HEK293 (cell line): ENCODE measurements at regions not wholly inside any gene's neighbourhood (a gene's known extent, or its start where the extent isn't known, plus 50 kb on each side); places are given as distances from the start of the nearest gene placed in this dataset.

Experiments used
- KLF16 ChIP-seq: fragments of 450-650 bp; formaldehyde crosslinking; IDR thresholded peaks from 2 replicates; pipeline ENCODE4 v1.5.1; 2017; ENCODE audit warnings: missing biosample characterization, missing genetic modification characterization
- ZNF654 ChIP-seq: fragments of 450-650 bp; formaldehyde crosslinking; IDR thresholded peaks from 2 replicates; pipeline ENCODE4 v1.5.1; 2016; ENCODE audit warnings: low read depth, missing biosample characterization, missing genetic modification characterization
- TF ChIP-seq, protein P1 (sequence below): fragments of 450-650 bp; formaldehyde crosslinking; IDR thresholded peaks from 2 replicates; pipeline ENCODE4 v1.5.1; 2016; ENCODE audit warnings: missing biosample characterization, missing genetic modification characterization
- TF ChIP-seq, protein P2 (sequence below): fragments of 450-650 bp; formaldehyde crosslinking; IDR thresholded peaks from 2 replicates; pipeline ENCODE4 v1.5.1; 2016; ENCODE audit warnings: missing biosample characterization, missing genetic modification characterization

DNA sequence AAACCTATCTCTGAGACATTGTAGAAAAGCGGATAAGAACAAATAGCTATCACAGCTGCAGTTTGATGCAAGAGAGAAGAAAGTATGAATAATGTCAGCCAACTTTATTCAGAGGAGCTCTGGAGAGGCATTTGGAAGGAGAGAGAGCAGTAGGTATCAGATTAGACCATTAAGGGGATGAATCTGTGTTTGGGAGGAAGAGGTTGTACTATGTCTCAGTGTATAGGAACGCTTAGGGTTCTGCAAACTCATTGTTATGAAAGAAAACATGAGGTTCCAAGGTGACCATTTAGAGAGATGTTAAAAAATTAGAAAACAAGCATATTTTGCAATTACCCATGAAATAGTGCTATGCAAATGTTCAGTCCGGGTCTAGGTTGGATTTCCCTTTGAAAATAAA lies 207.5 kb upstream of the GNAI1 start:
- no peak for TF ChIP-seq KLF16 (tag by site-specific recombination)
- no peak for TF ChIP-seq ZNF654 (tag by site-specific recombination)
- TF ChIP-seq, protein P1, sequence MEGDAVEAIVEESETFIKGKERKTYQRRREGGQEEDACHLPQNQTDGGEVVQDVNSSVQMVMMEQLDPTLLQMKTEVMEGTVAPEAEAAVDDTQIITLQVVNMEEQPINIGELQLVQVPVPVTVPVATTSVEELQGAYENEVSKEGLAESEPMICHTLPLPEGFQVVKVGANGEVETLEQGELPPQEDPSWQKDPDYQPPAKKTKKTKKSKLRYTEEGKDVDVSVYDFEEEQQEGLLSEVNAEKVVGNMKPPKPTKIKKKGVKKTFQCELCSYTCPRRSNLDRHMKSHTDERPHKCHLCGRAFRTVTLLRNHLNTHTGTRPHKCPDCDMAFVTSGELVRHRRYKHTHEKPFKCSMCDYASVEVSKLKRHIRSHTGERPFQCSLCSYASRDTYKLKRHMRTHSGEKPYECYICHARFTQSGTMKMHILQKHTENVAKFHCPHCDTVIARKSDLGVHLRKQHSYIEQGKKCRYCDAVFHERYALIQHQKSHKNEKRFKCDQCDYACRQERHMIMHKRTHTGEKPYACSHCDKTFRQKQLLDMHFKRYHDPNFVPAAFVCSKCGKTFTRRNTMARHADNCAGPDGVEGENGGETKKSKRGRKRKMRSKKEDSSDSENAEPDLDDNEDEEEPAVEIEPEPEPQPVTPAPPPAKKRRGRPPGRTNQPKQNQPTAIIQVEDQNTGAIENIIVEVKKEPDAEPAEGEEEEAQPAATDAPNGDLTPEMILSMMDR = no peak
- TF ChIP-seq, protein P2, sequence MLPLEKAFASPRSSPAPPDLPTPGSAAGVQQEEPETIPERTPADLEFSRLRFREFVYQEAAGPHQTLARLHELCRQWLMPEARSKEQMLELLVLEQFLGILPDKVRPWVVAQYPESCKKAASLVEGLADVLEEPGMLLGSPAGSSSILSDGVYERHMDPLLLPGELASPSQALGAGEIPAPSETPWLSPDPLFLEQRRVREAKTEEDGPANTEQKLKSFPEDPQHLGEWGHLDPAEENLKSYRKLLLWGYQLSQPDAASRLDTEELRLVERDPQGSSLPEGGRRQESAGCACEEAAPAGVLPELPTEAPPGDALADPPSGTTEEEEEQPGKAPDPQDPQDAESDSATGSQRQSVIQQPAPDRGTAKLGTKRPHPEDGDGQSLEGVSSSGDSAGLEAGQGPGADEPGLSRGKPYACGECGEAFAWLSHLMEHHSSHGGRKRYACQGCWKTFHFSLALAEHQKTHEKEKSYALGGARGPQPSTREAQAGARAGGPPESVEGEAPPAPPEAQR = no peak
